ENCODE measurements at regions not wholly inside any gene's neighbourhood (a gene's known extent, or its start where the extent isn't known, plus 50 kb on each side); places are given as distances from the start of the nearest gene placed in this dataset.

- Histone ChIP-seq H3K27me3 (ENCODE audit: insufficient read depth, low read length, poor library complexity, severe bottlenecking) (no peaks in the 10 kb centered on the region), H3K9me3 (ENCODE audit: low read length) (no peaks in the 10 kb centered on the region), H3K4me3 (ENCODE audit: low read length) (no peak overlapping the region), H3K27ac (ENCODE audit: low read depth, low read length) (no peak overlapping the region), H3K36me3 (ENCODE audit: insufficient read depth, low read length) (no peaks in the 10 kb centered on the region), H3K4me1 (ENCODE audit: insufficient read depth, low read length) (no peaks in the 10 kb centered on the region)
- no peaks in the 10 kb centered on the region for H3K4me1 Mint-ChIP-seq
- CTCF ChIA-PET, result no interaction called here
- no peaks in the 10 kb centered on the region for H3K27me3 Mint-ChIP-seq
- H3K36me3 Mint-ChIP-seq, result no peaks in the 10 kb centered on the region
- POLR2A ChIA-PET, result no interaction called here
- no peak overlapping the region for H3K27ac Mint-ChIP-seq
- DNase-seq, result no peak
- H3K9me3 Mint-ChIP-seq, result peaks cover 0 to 9% (median 5%) of the 10 kb centered on the region in 5 donors
- H3K4me3 Mint-ChIP-seq, result no peak overlapping the region
Measured at GRCh38 chr7:51501620-51502019, 185.0 kb upstream of the COBL start.

- no peaks in the 10 kb centered on the region for H3K27me3 Mint-ChIP-seq
- POLR2A ChIA-PET, result no interaction called here
- peaks cover 0 to 8% (median 7%) of the 10 kb centered on the region in 5 donors for H3K9me3 Mint-ChIP-seq
- CTCF ChIA-PET, result no interaction called here
- Histone ChIP-seq H3K4me1 (ENCODE audit: insufficient read depth, low read length) (no peaks in the 10 kb centered on the region), H3K27ac (ENCODE audit: low read depth, low read length) (no peak overlapping the region), H3K4me3 (ENCODE audit: low read length) (no peak overlapping the region), H3K27me3 (ENCODE audit: insufficient read depth, low read length, poor library complexity, severe bottlenecking) (no peaks in the 10 kb centered on the region), H3K36me3 (ENCODE audit: insufficient read depth, low read length) (no peaks in the 10 kb centered on the region), H3K9me3 (ENCODE audit: low read length) (no peaks in the 10 kb centered on the region)
- H3K4me3 Mint-ChIP-seq, result no peak overlapping the region
- no peak overlapping the region for H3K27ac Mint-ChIP-seq
- H3K36me3 Mint-ChIP-seq, result no peaks in the 10 kb centered on the region
- no peak for DNase-seq
- no peaks in the 10 kb centered on the region for H3K4me1 Mint-ChIP-seq
Measured at GRCh38 chr7:51482976-51483375, 166.4 kb upstream of the COBL start.

DNA sequence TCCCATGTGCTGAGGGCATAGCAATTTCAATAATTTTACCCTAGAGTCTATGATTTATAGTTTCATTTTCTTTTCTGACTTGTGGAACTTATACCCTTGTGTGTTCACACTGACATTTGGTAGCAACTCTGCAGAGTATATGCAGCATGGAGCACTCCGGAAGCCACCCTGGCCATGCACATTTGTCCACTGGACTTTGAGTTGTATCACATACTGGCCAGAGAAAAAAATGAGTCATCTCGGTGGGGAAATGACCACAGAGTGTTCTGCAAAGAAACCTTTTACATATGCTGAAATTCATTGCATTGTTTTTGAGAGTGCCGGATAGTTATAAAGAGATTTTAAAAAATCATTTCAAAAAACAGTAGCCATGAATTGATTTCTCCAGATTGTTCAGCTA lies 164.8 kb upstream of the COBL start:
- ChIA-PET POLR2A (no interaction called here), CTCF (no interaction called here)
- H3K9me3 Mint-ChIP-seq, result peaks cover 0 to 8% (median 5%) of the 10 kb centered on the region in 5 donors
- DNase-seq, result no peak
- Histone ChIP-seq H3K36me3 (ENCODE audit: insufficient read depth, low read length) (no peaks in the 10 kb centered on the region), H3K4me3 (ENCODE audit: low read length) (no peak overlapping the region), H3K4me1 (ENCODE audit: insufficient read depth, low read length) (no peaks in the 10 kb centered on the region), H3K9me3 (ENCODE audit: low read length) (no peaks in the 10 kb centered on the region), H3K27me3 (ENCODE audit: insufficient read depth, low read length, poor library complexity, severe bottlenecking) (no peaks in the 10 kb centered on the region), H3K27ac (ENCODE audit: low read depth, low read length) (no peak overlapping the region)
- no peak overlapping the region for H3K4me3 Mint-ChIP-seq
- H3K4me1 Mint-ChIP-seq, result no peaks in the 10 kb centered on the region
- H3K27me3 Mint-ChIP-seq, result no peaks in the 10 kb centered on the region
- H3K36me3 Mint-ChIP-seq, result no peaks in the 10 kb centered on the region
- no peak overlapping the region for H3K27ac Mint-ChIP-seq

- Mint-ChIP-seq H3K27ac (no peak overlapping the region), H3K4me3 (no peak overlapping the region), H3K9me3 (peaks cover 0 to 8% (median 2%) of the 10 kb centered on the region in 5 donors), H3K27me3 (no peaks in the 10 kb centered on the region), H3K4me1 (no peaks in the 10 kb centered on the region), H3K36me3 (no peaks in the 10 kb centered on the region)
- CTCF ChIA-PET, result no interaction called here
- no peak overlapping the region for H3K27ac ChIP-seq (ENCODE audit: low read depth, low read length)
- H3K36me3 ChIP-seq (ENCODE audit: insufficient read depth, low read length), result no peaks in the 10 kb centered on the region
- no peak for DNase-seq
- no peaks in the 10 kb centered on the region for H3K4me1 ChIP-seq (ENCODE audit: insufficient read depth, low read length)
- H3K9me3 ChIP-seq (ENCODE audit: low read length), result no peaks in the 10 kb centered on the region
- POLR2A ChIA-PET, result no interaction called here
- no peak overlapping the region for H3K4me3 ChIP-seq (ENCODE audit: low read length)
- H3K27me3 ChIP-seq (ENCODE audit: insufficient read depth, low read length, poor library complexity, severe bottlenecking), result no peaks in the 10 kb centered on the region
Measured at GRCh38 chr7:51477819-51478218, 161.2 kb upstream of the COBL start.

- Mint-ChIP-seq H3K9me3 (peaks cover 0 to 8% (median 4%) of the 10 kb centered on the region in 5 donors), H3K4me3 (no peak overlapping the region), H3K36me3 (no peaks in the 10 kb centered on the region), H3K4me1 (no peaks in the 10 kb centered on the region), H3K27me3 (no peaks in the 10 kb centered on the region), H3K27ac (no peak overlapping the region)
- ChIA-PET POLR2A (no interaction called here), CTCF (no interaction called here)
- H3K4me1 ChIP-seq (ENCODE audit: insufficient read depth, low read length), result no peaks in the 10 kb centered on the region
- H3K4me3 ChIP-seq (ENCODE audit: low read length), result no peak overlapping the region
- no peaks in the 10 kb centered on the region for H3K9me3 ChIP-seq (ENCODE audit: low read length)
- H3K27ac ChIP-seq (ENCODE audit: low read depth, low read length), result no peak overlapping the region
- no peaks in the 10 kb centered on the region for H3K36me3 ChIP-seq (ENCODE audit: insufficient read depth, low read length)
- no peaks in the 10 kb centered on the region for H3K27me3 ChIP-seq (ENCODE audit: insufficient read depth, low read length, poor library complexity, severe bottlenecking)
- no peak for DNase-seq
Measured at GRCh38 chr7:51477323-51477722, 160.7 kb upstream of the COBL start.

DNA sequence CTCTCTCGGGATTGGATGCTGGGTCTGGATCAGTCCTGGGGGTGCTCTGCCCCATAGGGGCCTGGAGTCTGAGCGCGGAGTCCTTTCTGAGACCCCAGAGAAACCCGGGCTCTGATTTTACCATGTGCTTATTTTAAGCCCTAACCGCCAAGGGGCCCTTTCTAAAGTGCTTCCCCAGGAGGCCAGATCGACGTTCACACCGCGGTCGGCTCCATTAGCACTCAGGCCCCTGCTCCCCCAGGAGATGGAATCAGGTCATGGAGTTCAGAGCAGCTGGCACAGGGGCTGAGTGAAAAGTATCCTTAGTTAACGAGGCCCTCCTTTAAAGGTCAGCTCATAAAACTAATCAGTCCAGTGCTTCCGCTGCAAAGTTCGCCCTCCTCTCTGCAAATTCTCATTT lies 159.4 kb upstream of the COBL start:
- Histone ChIP-seq H3K27me3 (ENCODE audit: insufficient read depth, low read length, poor library complexity, severe bottlenecking) (no peaks in the 10 kb centered on the region), H3K4me3 (ENCODE audit: low read length) (no peak overlapping the region), H3K27ac (ENCODE audit: low read depth, low read length) (no peak overlapping the region), H3K36me3 (ENCODE audit: insufficient read depth, low read length) (no peaks in the 10 kb centered on the region), H3K9me3 (ENCODE audit: low read length) (no peaks in the 10 kb centered on the region), H3K4me1 (ENCODE audit: insufficient read depth, low read length) (no peaks in the 10 kb centered on the region)
- CTCF ChIA-PET, result no interaction called here
- Mint-ChIP-seq H3K4me3 (no peak overlapping the region), H3K27me3 (peaks cover 0 to 5% of the 10 kb centered on the region in 2 donors), H3K9me3 (peaks cover 0 to 12% (median 5%) of the 10 kb centered on the region in 5 donors), H3K36me3 (no peaks in the 10 kb centered on the region), H3K4me1 (peaks cover 0 to 3% (median 0%) of the 10 kb centered on the region in 3 donors), H3K27ac (no peak overlapping the region)
- DNase-seq, result no peak
- POLR2A ChIA-PET, result no interaction called here

DNA sequence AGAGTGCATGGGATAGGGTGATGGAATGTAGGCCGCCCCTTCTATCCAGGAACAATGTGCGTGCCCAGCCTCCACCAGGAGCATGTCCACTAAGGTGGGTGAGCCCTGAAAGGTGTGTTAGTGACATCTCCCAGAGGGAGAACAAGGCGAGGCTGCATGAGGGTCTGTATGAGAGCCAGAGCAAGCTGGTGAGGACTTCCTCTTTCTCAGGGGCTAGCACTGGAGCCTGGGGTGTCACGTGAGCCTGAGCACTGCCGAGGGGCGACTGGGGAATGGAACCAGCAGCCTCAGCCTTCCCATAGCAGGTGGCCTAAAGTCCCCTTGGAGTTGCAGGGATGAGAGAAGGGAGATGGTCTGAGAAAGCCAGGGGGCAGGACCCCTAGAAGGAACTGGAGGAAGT lies 156.3 kb upstream of the COBL start:
- no peaks in the 10 kb centered on the region for H3K9me3 ChIP-seq (ENCODE audit: low read length)
- Mint-ChIP-seq H3K4me1 (peaks cover 0 to 5% (median 0%) of the 10 kb centered on the region in 3 donors), H3K36me3 (no peaks in the 10 kb centered on the region), H3K4me3 (no peak overlapping the region), H3K27ac (no peak overlapping the region), H3K9me3 (peaks cover 0 to 11% (median 5%) of the 10 kb centered on the region in 5 donors), H3K27me3 (peaks cover 0 to 5% of the 10 kb centered on the region in 2 donors)
- H3K27me3 ChIP-seq (ENCODE audit: insufficient read depth, low read length, poor library complexity, severe bottlenecking), result no peaks in the 10 kb centered on the region
- H3K4me1 ChIP-seq (ENCODE audit: insufficient read depth, low read length), result no peaks in the 10 kb centered on the region
- CTCF ChIA-PET, result no interaction called here
- DNase-seq, result no peak
- no peak overlapping the region for H3K4me3 ChIP-seq (ENCODE audit: low read length)
- POLR2A ChIA-PET, result no interaction called here
- H3K27ac ChIP-seq (ENCODE audit: low read depth, low read length), result no peak overlapping the region
- H3K36me3 ChIP-seq (ENCODE audit: insufficient read depth, low read length), result no peaks in the 10 kb centered on the region

DNA sequence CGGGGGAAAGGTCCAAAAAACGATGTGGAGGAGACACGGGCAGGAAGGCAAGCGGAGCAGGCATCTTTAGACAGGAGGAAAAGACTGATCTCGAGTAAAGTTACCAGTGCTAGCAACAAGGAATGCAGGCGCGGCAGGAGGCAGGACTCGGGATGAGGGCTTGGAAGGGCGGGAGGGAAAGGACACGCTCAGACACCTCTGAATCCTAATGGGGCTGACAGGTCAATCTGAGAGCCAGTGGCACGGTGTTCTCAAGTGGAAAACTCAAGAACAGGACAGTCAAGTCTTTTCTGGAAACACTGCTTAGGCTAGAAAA lies 155.3 kb upstream of the COBL start:
- Mint-ChIP-seq H3K4me3 (peak overlapping the region in 2 of 7 donors; percentile 31 to 39), H3K27me3 (peaks cover 0 to 5% of the 10 kb centered on the region in 2 donors), H3K9me3 (peaks cover 0 to 11% (median 5%) of the 10 kb centered on the region in 5 donors), H3K27ac (no peak overlapping the region), H3K4me1 (peaks cover 0 to 8% (median 2%) of the 10 kb centered on the region in 3 donors), H3K36me3 (no peaks in the 10 kb centered on the region)
- Histone ChIP-seq H3K27ac (ENCODE audit: low read depth, low read length) (no peak overlapping the region), H3K4me3 (ENCODE audit: low read length) (no peak overlapping the region), H3K27me3 (ENCODE audit: insufficient read depth, low read length, poor library complexity, severe bottlenecking) (no peaks in the 10 kb centered on the region), H3K9me3 (ENCODE audit: low read length) (no peaks in the 10 kb centered on the region), H3K4me1 (ENCODE audit: insufficient read depth, low read length) (no peaks in the 10 kb centered on the region), H3K36me3 (ENCODE audit: insufficient read depth, low read length) (no peaks in the 10 kb centered on the region)
- CTCF ChIA-PET, result no interaction called here
- POLR2A ChIA-PET, result no interaction called here
- no peak for DNase-seq

All from CD8-positive, alpha-beta memory T cell (primary cell).